PFSK-1 (cell line): ENCODE measurements at regions not wholly inside any gene's neighbourhood (a gene's known extent, or its start where the extent isn't known, plus 50 kb on each side); places are given as distances from the start of the nearest gene placed in this dataset.

Source experiments
- FOXP2 ChIP-seq: optimal IDR thresholded peaks from 2 replicates; pipeline ENCODE3; 2011; ENCODE audit warnings: borderline replicate concordance, control low read depth, inconsistent platforms; ENCODE audit not compliant: insufficient read depth; ENCODE audit errors: extremely low read length, extremely low read depth
- POLR2AphosphoS5 ChIP-seq: IDR thresholded peaks from 2 replicates; pipeline ENCODE4 v1.6.1; 2012; ENCODE audit warnings: low read depth, mild to moderate bottlenecking, control low read depth, low read length, moderate library complexity
- REST ChIP-seq, 2 experiments: IDR thresholded peaks; 2 replicates each; pipeline versions ENCODE4 v1.6.1 to v1.8.0; 2011 to 2012; ENCODE audit warnings: low read depth in 2 of 2, low read length in 2 of 2, control low read depth in 1 of 2, inconsistent platforms in 1 of 2, mild to moderate bottlenecking in 1 of 2, moderate library complexity in 1 of 2; ENCODE audit not compliant: insufficient read depth in 1 of 2
- SIN3A ChIP-seq: IDR thresholded peaks from 2 replicates; pipeline ENCODE4 v1.6.1; 2012; ENCODE audit warnings: mild to moderate bottlenecking, low read length, moderate library complexity, borderline replicate concordance; ENCODE audit not compliant: insufficient read depth
- TAF1 ChIP-seq: IDR thresholded peaks from 2 replicates; pipeline ENCODE4 v1.6.1; 2012; ENCODE audit warnings: low read length, control low read depth, borderline replicate concordance; ENCODE audit not compliant: insufficient read depth

DNA sequence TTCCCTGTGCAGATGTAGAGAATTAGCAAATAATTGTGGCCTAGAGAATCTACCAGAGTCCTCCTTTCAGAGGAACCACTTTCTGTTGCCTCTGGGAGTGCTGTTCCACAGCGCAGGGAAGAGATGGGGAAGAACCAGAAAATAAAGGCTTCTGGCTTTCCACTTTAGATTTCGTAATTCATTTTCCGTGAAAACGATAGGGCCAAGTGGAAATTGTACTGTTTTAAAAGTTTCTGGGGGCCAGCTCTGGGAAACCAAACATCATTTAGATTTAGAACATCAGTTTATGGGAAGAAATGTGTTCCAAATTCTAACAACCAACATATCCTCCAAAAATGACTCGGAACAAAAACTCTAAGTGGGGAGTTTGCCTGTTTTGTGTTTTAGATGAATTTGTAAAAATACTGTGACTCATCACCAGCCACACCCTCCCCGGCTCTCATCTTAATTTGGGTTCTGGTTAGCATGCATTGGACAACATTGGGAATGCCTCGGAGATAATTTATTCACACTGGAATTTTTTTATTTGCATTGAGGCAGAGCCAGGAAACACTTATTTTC, 65.2 kb upstream of the LNX1 start:
- TF ChIP-seq FOXP2 = no peak
- TF ChIP-seq POLR2AphosphoS5 = no peak
- TF ChIP-seq TAF1 = no peak
- TF ChIP-seq REST (IDR thresholded peaks at IDR 0.05; ENCODE audit: insufficient read depth in 1 of 2, low read depth in 2 of 2, low read length in 2 of 2) = no peak
- TF ChIP-seq SIN3A = no peak

- TF ChIP-seq POLR2AphosphoS5 = no peak
- no peak for TF ChIP-seq TAF1
- no peak for TF ChIP-seq SIN3A
- no peak for TF ChIP-seq FOXP2
- no peak for TF ChIP-seq REST (IDR thresholded peaks at IDR 0.05; ENCODE audit: insufficient read depth in 1 of 2, low read depth in 2 of 2, low read length in 2 of 2)
These were observed 63.0 kb upstream of the LNX1 start for GRCh38 chr4:53654300-53654758.

GRCh38 chr4:53653484-53654053, 62.3 kb upstream of the LNX1 start:
- TF ChIP-seq REST (IDR thresholded peaks at IDR 0.05; ENCODE audit: insufficient read depth in 1 of 2, low read depth in 2 of 2, low read length in 2 of 2) (no peak), SIN3A (no peak), FOXP2 (no peak), TAF1 (no peak), POLR2AphosphoS5 (no peak)

DNA sequence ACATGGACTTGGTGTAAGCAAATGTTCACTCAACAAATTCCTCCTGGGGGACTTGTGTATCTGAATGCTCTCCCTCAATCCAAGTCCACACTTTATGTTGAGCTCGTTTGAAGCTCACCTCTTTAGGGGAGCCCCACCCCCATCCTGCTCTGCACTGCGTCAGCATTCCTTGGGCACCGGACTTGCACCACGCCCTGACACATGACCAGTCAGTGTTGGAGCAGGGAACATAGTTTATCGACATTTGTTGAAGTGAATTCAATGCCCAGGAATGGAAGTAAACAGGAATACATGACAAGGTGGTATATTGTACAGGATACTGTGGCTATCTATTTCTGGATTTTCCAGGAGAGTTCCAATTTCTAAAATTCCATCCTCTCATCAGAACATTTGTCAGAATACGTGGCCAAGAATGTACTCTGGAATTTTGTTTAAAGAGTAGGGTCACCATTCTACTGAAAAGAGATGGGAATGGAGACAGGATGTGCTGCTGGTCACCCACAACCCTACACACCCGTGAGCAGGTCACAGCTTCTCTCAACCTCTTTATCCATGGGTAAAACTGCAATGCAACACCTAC, 60.0 kb upstream of the LNX1 start:
- no peak for TF ChIP-seq POLR2AphosphoS5
- no peak for TF ChIP-seq FOXP2
- no peak for TF ChIP-seq SIN3A
- TF ChIP-seq TAF1 = no peak

GRCh38 chr4:53649357-53649756, 58.1 kb upstream of the LNX1 start:
- TF ChIP-seq FOXP2 (no peak), REST (IDR thresholded peaks at IDR 0.05; ENCODE audit: insufficient read depth in 1 of 2, low read depth in 2 of 2, low read length in 2 of 2) (peak in 1 of 2 experiments; percentile 71; a peak in 2 of 4 replicates)
